NCI-H187 (cell line): ENCODE measurements at regions not wholly inside any gene's neighbourhood (a gene's known extent, or its start where the extent isn't known, plus 50 kb on each side); places are given as distances from the start of the nearest gene placed in this dataset.

ENCODE experiments used
- DNase-seq, 2 experiments: peaks; one replicate each; lab custom pipeline; 2025; lab: John Stamatoyannopoulos, UW

GRCh38 chr18:24937639-24938275 lies 414.2 kb downstream of the ZNF521 start:
- DNase-seq: no peak

- no peak for DNase-seq
Measured at GRCh38 chr18:24940416-24940815, 411.6 kb downstream of the ZNF521 start.

GRCh38 chr18:24941174-24941951 lies 410.6 kb downstream of the ZNF521 start:
- no peak for DNase-seq

GRCh38 chr18:24942144-24942543 lies 409.8 kb downstream of the ZNF521 start:
- peak in 1 of 2 experiments; percentile 1 for DNase-seq

- no peak for DNase-seq
Measured at GRCh38 chr18:24947521-24948305, 404.3 kb downstream of the ZNF521 start.

GRCh38 chr18:24949908-24950307 lies 402.1 kb downstream of the ZNF521 start:
- DNase-seq: no peak

- DNase-seq: no peak
Measured at GRCh38 chr18:24954341-24954740, 397.6 kb downstream of the ZNF521 start.

- DNase-seq: no peak
Measured at GRCh38 chr18:24958001-24958400, 394.0 kb downstream of the ZNF521 start.

GRCh38 chr18:24959051-24959476 lies 392.9 kb downstream of the ZNF521 start:
- DNase-seq: no peak

- no peak for DNase-seq
Measured at GRCh38 chr18:24964216-24964615, 387.8 kb downstream of the ZNF521 start.

- no peak for DNase-seq
Measured at GRCh38 chr18:24968238-24968775, 383.7 kb downstream of the ZNF521 start.

- DNase-seq: no peak
Measured at GRCh38 chr18:24972577-24972976, 379.4 kb downstream of the ZNF521 start.

- DNase-seq: no peak
Measured at GRCh38 chr18:24974431-24974830, 377.5 kb downstream of the ZNF521 start.

GRCh38 chr18:24975496-24976372 lies 376.2 kb downstream of the ZNF521 start:
- DNase-seq: no peak

- no peak for DNase-seq
Measured at GRCh38 chr18:24976502-24976901, 375.5 kb downstream of the ZNF521 start.

GRCh38 chr18:24979235-24979634 lies 372.7 kb downstream of the ZNF521 start:
- DNase-seq: no peak

GRCh38 chr18:24982831-24983230 lies 369.1 kb downstream of the ZNF521 start:
- no peak for DNase-seq

GRCh38 chr18:24983566-24984139 lies 368.3 kb downstream of the ZNF521 start:
- no peak for DNase-seq

- DNase-seq: no peak
Measured at GRCh38 chr18:24985586-24985985, 366.4 kb downstream of the ZNF521 start.

GRCh38 chr18:24986666-24987302 lies 365.2 kb downstream of the ZNF521 start:
- DNase-seq: no peak
